ENCODE measurements at regions not wholly inside any gene's neighbourhood (a gene's known extent, or its start where the extent isn't known, plus 50 kb on each side); places are given as distances from the start of the nearest gene placed in this dataset.

- no peak for TF ChIP-seq CTCF (IDR thresholded peaks at IDR 0.05)
- ATAC-seq (ENCODE audit: low FRiP score), result no peak
Measured at GRCh38 chr11:110027627-110028371, 65.4 kb upstream of the ZC3H12C start.

GRCh38 chr11:110028921-110029320, 64.3 kb upstream of the ZC3H12C start:
- no peak for DNase-seq (ENCODE audit: low spot score)
- ATAC-seq (ENCODE audit: low FRiP score), result no peak
- TF ChIP-seq CTCF (IDR thresholded peaks at IDR 0.05), result no peak

More at GRCh38 chr11:110027627-110028371, 65.4 kb upstream of the ZC3H12C start:
- DNase-seq (ENCODE audit: low spot score), result no peak

- no peak for DNase-seq (ENCODE audit: low spot score)
- ATAC-seq (ENCODE audit: low FRiP score), result no peak
- TF ChIP-seq CTCF (IDR thresholded peaks at IDR 0.05), result no peak
Measured at GRCh38 chr11:110029714-110030113, 63.5 kb upstream of the ZC3H12C start.

- no peak for TF ChIP-seq CTCF (IDR thresholded peaks at IDR 0.05)
- ATAC-seq (ENCODE audit: low FRiP score) (no peak), DNase-seq (ENCODE audit: low spot score) (no peak)
Measured at GRCh38 chr11:110031171-110031570, 62.0 kb upstream of the ZC3H12C start.

GRCh38 chr11:110032259-110032658, 60.9 kb upstream of the ZC3H12C start:
- no peak for ATAC-seq (ENCODE audit: low FRiP score)
- no peak for TF ChIP-seq CTCF (IDR thresholded peaks at IDR 0.05)
- no peak for DNase-seq (ENCODE audit: low spot score)

- no peak for TF ChIP-seq CTCF (IDR thresholded peaks at IDR 0.05)
- DNase-seq (ENCODE audit: low spot score) (no peak), ATAC-seq (ENCODE audit: low FRiP score) (no peak)
Measured at GRCh38 chr11:110032957-110033570, 60.1 kb upstream of the ZC3H12C start.

- no peak for TF ChIP-seq CTCF (IDR thresholded peaks at IDR 0.05)
- no peak for ATAC-seq (ENCODE audit: low FRiP score)
- no peak for DNase-seq (ENCODE audit: low spot score)
Measured at GRCh38 chr11:110034806-110035205, 58.4 kb upstream of the ZC3H12C start.

Measured in omental fat pad (tissue), 3 donors.